H9 (cell line): ENCODE measurements at regions not wholly inside any gene's neighbourhood (a gene's known extent, or its start where the extent isn't known, plus 50 kb on each side); places are given as distances from the start of the nearest gene placed in this dataset.

Experiments
- DNase-seq: peaks from one replicate; pipeline ENCODE4 v3.0.0-alpha.2; 2017
- H2AFZ ChIP-seq: one replicate; pipeline ENCODE4 v1.6.1; 2013; ENCODE audit warnings: mild to moderate bottlenecking, low read length, control low read depth, moderate library complexity
- H2AK5ac ChIP-seq: 2 replicates; pipeline ENCODE4 v1.6.1; 2013; ENCODE audit warnings: low read length, control low read depth, mixed read lengths; ENCODE audit not compliant: insufficient read length
- H2BK120ac ChIP-seq: one replicate; pipeline ENCODE4 v1.6.1; 2013; ENCODE audit warnings: low read depth, mild to moderate bottlenecking, low read length, control low read depth, inconsistent platforms; ENCODE audit not compliant: poor library complexity, severe bottlenecking
- H2BK12ac ChIP-seq: 2 replicates; pipeline ENCODE4 v1.6.1; 2013; ENCODE audit warnings: low read length, control low read depth, mixed read lengths, low read depth; ENCODE audit not compliant: insufficient read length
- H2BK15ac ChIP-seq: 2 replicates; pipeline ENCODE4 v1.6.1; 2013; ENCODE audit warnings: low read depth, low read length, control low read depth
- H2BK20ac ChIP-seq: one replicate; pipeline ENCODE4 v1.6.1; 2013; ENCODE audit warnings: low read depth, mild to moderate bottlenecking, low read length, control low read depth, inconsistent platforms; ENCODE audit not compliant: poor library complexity, severe bottlenecking
- H2BK5ac ChIP-seq: 2 replicates; pipeline ENCODE4 v1.6.1; 2013; ENCODE audit warnings: low read length, control low read depth, mixed read lengths; ENCODE audit not compliant: insufficient read length
- H3K14ac ChIP-seq: 2 replicates; pipeline ENCODE4 v1.6.1; 2013; ENCODE audit warnings: low read length, control low read depth; ENCODE audit not compliant: insufficient read depth
- H3K18ac ChIP-seq: 2 replicates; pipeline ENCODE4 v1.6.1; 2013; ENCODE audit warnings: low read depth, mild to moderate bottlenecking, mixed read lengths, low read length, control low read depth; ENCODE audit not compliant: insufficient read length
- H3K23ac ChIP-seq: 2 replicates; pipeline ENCODE4 v1.6.1; 2013; ENCODE audit warnings: low read length, control low read depth, mixed read lengths, low read depth; ENCODE audit not compliant: insufficient read length
- H3K23me2 ChIP-seq: 2 replicates; pipeline ENCODE4 v1.6.1; 2013; ENCODE audit warnings: low read depth, mild to moderate bottlenecking, mixed read lengths, low read length, control low read depth; ENCODE audit not compliant: insufficient read length, poor library complexity, severe bottlenecking
- H3K27ac ChIP-seq: 2 replicates; pipeline ENCODE4 v1.5.1; 2013; ENCODE audit warnings: low read length, control low read depth, mixed read lengths, low read depth; ENCODE audit not compliant: insufficient read length
- H3K27me3 ChIP-seq: 2 replicates; pipeline ENCODE4 v1.6.1; 2013; ENCODE audit warnings: low read length, control low read depth, inconsistent platforms; ENCODE audit not compliant: insufficient read depth
- H3K4ac ChIP-seq: 2 replicates; pipeline ENCODE4 v1.6.1; 2013; ENCODE audit warnings: low read depth, mild to moderate bottlenecking, control low read depth, inconsistent platforms, low read length, moderate library complexity
- H3K4me1 ChIP-seq: 2 replicates; pipeline ENCODE4 v1.6.1; 2013; ENCODE audit warnings: low read length, control low read depth, inconsistent platforms; ENCODE audit not compliant: insufficient read depth
- H3K4me2 ChIP-seq: 2 replicates; pipeline ENCODE4 v1.6.1; 2013; ENCODE audit warnings: low read length, control low read depth, mixed read lengths; ENCODE audit not compliant: insufficient read length, insufficient read depth
- H3K56ac ChIP-seq: 2 replicates; pipeline ENCODE4 v1.6.1; 2013; ENCODE audit warnings: low read depth, mild to moderate bottlenecking, mixed read lengths, low read length, control low read depth; ENCODE audit not compliant: insufficient read length
- H3K79me1 ChIP-seq: 2 replicates; pipeline ENCODE4 v1.6.1; 2013; ENCODE audit warnings: low read depth, mild to moderate bottlenecking, moderate library complexity, low read length, control low read depth, inconsistent platforms; ENCODE audit not compliant: insufficient read depth, poor library complexity, severe bottlenecking
- H3K79me2 ChIP-seq: 2 replicates; pipeline ENCODE4 v1.6.1; 2013; ENCODE audit warnings: low read length, control low read depth, inconsistent platforms; ENCODE audit not compliant: insufficient read depth
- H3K9ac ChIP-seq: 2 replicates; pipeline ENCODE4 v1.6.1; 2013; ENCODE audit warnings: low read length, control low read depth, mixed read lengths; ENCODE audit not compliant: insufficient read length; ENCODE audit errors: extremely low read depth
- H3K9me3 ChIP-seq: one replicate; pipeline ENCODE4 v1.6.1; 2013; ENCODE audit warnings: low read depth, low read length, inconsistent platforms; ENCODE audit not compliant: control insufficient read depth
- H3T11ph ChIP-seq: one replicate; pipeline ENCODE4 v1.6.1; 2013; ENCODE audit warnings: mild to moderate bottlenecking, low read length, control low read depth, inconsistent platforms
- H4K20me1 ChIP-seq: one replicate; pipeline ENCODE4 v1.6.1; 2013; ENCODE audit not compliant: control insufficient read depth, insufficient read length, insufficient read depth
- H4K5ac ChIP-seq: 2 replicates; pipeline ENCODE4 v1.6.1; 2013; ENCODE audit warnings: low read depth, mild to moderate bottlenecking, mixed read lengths, low read length, control low read depth; ENCODE audit not compliant: insufficient read length
- H4K8ac ChIP-seq: replicated peaks from 2 replicates; pipeline ENCODE4 v1.6.1; 2013; ENCODE audit warnings: low read length, control low read depth, mixed read lengths, low read depth; ENCODE audit not compliant: insufficient read length
- H4K91ac ChIP-seq: 2 replicates; pipeline ENCODE4 v1.6.1; 2013; ENCODE audit warnings: low read depth, mild to moderate bottlenecking, moderate library complexity, mixed read lengths, low read length, control low read depth; ENCODE audit not compliant: insufficient read length
- H3K27ac Mint-ChIP-seq, 3 experiments: 2 replicates in 2 of 3; 3 replicates in 1 of 3; pipeline ENCODE4 v1.8.0; 2020 to 2021; ENCODE audit warnings: mixed read lengths in 3 of 3, mild to moderate bottlenecking in 1 of 3, moderate library complexity in 1 of 3
- H3K27me3 Mint-ChIP-seq: 2 replicates; pipeline ENCODE4 v1.8.0; 2021; ENCODE audit warnings: low read depth, mild to moderate bottlenecking, moderate library complexity, mixed read lengths
- H3K36me3 Mint-ChIP-seq, 3 experiments: 2 replicates in 2 of 3; 3 replicates in 1 of 3; pipeline ENCODE4 v1.8.0; 2020 to 2021; ENCODE audit warnings: low read depth in 3 of 3, mixed read lengths in 3 of 3; ENCODE audit not compliant: insufficient read depth in 1 of 3
- H3K4me1 Mint-ChIP-seq, 2 experiments: 2 replicates each; pipeline ENCODE4 v1.8.0; 2020; ENCODE audit warnings: mixed read lengths in 2 of 2
- H3K4me3 Mint-ChIP-seq, 2 experiments: 2 replicates in 1 of 2; 3 replicates in 1 of 2; pipeline ENCODE4 v1.8.0; 2020 to 2021; ENCODE audit warnings: mild to moderate bottlenecking in 2 of 2, mixed read lengths in 2 of 2, moderate library complexity in 1 of 2
- H3K9me3 Mint-ChIP-seq, 2 experiments: 2 replicates in 1 of 2; 3 replicates in 1 of 2; pipeline ENCODE4 v1.8.0; 2020; ENCODE audit warnings: mild to moderate bottlenecking in 2 of 2, mixed read lengths in 2 of 2, moderate library complexity in 1 of 2
- WGBS: extraction: QIAGEN DNeasy Blood & Tissue Kit; methylation state at CpG from one replicate; pipeline ENCODE4 v1.1.7; 2013; ENCODE audit warnings: missing lambda C conversion rate, low lambda C conversion rate, mixed read lengths; ENCODE audit not compliant: insufficient read length; ENCODE audit errors: extremely low coverage; 5-methylcytosine and 5-hydroxymethylcytosine counted together
- TF ChIP-seq, protein P1 (sequence below): fragments of 200-600 bp; sonication (generic); conservative IDR thresholded peaks from 3 replicates; pipeline ENCODE4 v1.8.0; 2021; ENCODE audit warnings: antibody characterized with exemption, mild to moderate bottlenecking

DNA sequence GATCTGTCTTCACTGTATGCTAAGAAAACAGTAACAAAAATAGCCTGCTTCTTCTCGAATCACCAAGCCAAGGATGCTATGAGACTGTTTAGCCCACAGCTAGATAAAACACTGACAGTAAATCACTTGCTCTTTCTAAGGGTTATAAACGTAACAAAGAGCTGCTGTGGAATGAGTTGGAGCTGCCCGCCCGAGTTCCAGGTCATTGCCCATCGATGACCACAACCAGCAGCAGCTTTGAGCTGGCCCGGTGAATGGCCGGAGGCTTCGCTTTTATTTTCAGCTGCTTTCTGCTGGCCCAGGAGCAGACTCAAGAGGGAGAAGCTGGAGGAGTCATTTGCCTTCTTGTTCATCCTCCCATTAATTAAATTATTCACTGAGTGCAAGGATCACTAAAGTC lies 82.2 kb upstream of the CDH4 start:
- peaks cover 38 to 39% of the 10 kb centered on the region in 2 experiments for H3K4me1 Mint-ChIP-seq
- H3K18ac ChIP-seq = no peak overlapping the region
- TF ChIP-seq, protein P1, sequence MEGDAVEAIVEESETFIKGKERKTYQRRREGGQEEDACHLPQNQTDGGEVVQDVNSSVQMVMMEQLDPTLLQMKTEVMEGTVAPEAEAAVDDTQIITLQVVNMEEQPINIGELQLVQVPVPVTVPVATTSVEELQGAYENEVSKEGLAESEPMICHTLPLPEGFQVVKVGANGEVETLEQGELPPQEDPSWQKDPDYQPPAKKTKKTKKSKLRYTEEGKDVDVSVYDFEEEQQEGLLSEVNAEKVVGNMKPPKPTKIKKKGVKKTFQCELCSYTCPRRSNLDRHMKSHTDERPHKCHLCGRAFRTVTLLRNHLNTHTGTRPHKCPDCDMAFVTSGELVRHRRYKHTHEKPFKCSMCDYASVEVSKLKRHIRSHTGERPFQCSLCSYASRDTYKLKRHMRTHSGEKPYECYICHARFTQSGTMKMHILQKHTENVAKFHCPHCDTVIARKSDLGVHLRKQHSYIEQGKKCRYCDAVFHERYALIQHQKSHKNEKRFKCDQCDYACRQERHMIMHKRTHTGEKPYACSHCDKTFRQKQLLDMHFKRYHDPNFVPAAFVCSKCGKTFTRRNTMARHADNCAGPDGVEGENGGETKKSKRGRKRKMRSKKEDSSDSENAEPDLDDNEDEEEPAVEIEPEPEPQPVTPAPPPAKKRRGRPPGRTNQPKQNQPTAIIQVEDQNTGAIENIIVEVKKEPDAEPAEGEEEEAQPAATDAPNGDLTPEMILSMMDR = no peak
- H3K27ac Mint-ChIP-seq = no peak overlapping the region
- H2BK5ac ChIP-seq = no peak overlapping the region
- no peak overlapping the region for H3K56ac ChIP-seq
- peaks cover 1% of the 10 kb centered on the region; the same call in 1 of the 2 replicates for H3K27me3 ChIP-seq
- H2BK20ac ChIP-seq = no peak overlapping the region
- H3K27ac ChIP-seq = no peak overlapping the region
- H3K27me3 Mint-ChIP-seq = peaks cover 33% of the 10 kb centered on the region
- H3K9ac ChIP-seq = no peak overlapping the region
- H4K91ac ChIP-seq = no peak overlapping the region
- H3K9me3 ChIP-seq = no peaks in the 10 kb centered on the region
- no peak overlapping the region for H3K23ac ChIP-seq
- H3K4ac ChIP-seq = no peak overlapping the region
- no peak overlapping the region for H4K5ac ChIP-seq
- H3K9me3 Mint-ChIP-seq = no peaks in the 10 kb centered on the region; a peak in 1 of 5 replicates
- no peaks in the 10 kb centered on the region for H4K20me1 ChIP-seq
- no peak overlapping the region for H3K14ac ChIP-seq
- H3K4me1 ChIP-seq = peaks cover 9% of the 10 kb centered on the region
- no peak for DNase-seq
- H3K4me3 Mint-ChIP-seq = no peak overlapping the region
- H2AFZ ChIP-seq = no peak overlapping the region
- H3T11ph ChIP-seq = no peak overlapping the region
- H2AK5ac ChIP-seq = no peak overlapping the region
- H4K8ac ChIP-seq = no peak overlapping the region
- H2BK12ac ChIP-seq = no peak overlapping the region
- WGBS = no CpG with 5 or more reads among the region's 8 CpGs
- no peaks in the 10 kb centered on the region for H3K79me1 ChIP-seq
- H3K4me2 ChIP-seq = no peak overlapping the region
- no peaks in the 10 kb centered on the region for H3K23me2 ChIP-seq
- H3K79me2 ChIP-seq = no peaks in the 10 kb centered on the region
- no peak overlapping the region for H2BK120ac ChIP-seq
- no peak overlapping the region for H2BK15ac ChIP-seq
- no peaks in the 10 kb centered on the region; a peak in 1 of 7 replicates for H3K36me3 Mint-ChIP-seq
